Pancreas (tissue), 10 donors: ENCODE measurements at regions not wholly inside any gene's neighbourhood (a gene's known extent, or its start where the extent isn't known, plus 50 kb on each side); places are given as distances from the start of the nearest gene placed in this dataset.

Experiments
- ATAC-seq, 4 donors: fragments of 200-7000 bp; cut with Tn5 transposase; one replicate each; pipeline versions ENCODE4 v1.8.0 to v1.9.1; 2020; ENCODE audit warnings: mild to moderate bottlenecking in 4 of 4, moderate library complexity in 4 of 4
- DNase-seq, 6 donors: peaks; one replicate each; pipeline ENCODE4 v3.0.0-alpha.2; 2020
- FAIRE-seq: peaks from 2 replicates; lab custom pipeline; 2012; peaks lifted over from hg19 to GRCh38; lab: Jason Lieb, UNC
- H3K27ac ChIP-seq, 4 donors: fragments of 200-600 bp; sonication (generic); 1 replicate in 3 of 4; 2 replicates in 1 of 4; pipeline versions ENCODE4 v1.5.0 to v1.8.0; 2020
- H3K27me3 ChIP-seq, 4 donors: fragments of 200-600 bp; one replicate each; pipeline ENCODE4 v1.8.0; 2021
- H3K36me3 ChIP-seq, 3 donors: fragments of 200-600 bp; sonication (generic) in 1 of 3; one replicate each; pipeline versions ENCODE4 v1.5.0 to v1.8.0; 2020 to 2021
- H3K4me1 ChIP-seq, 3 donors: fragments of 200-600 bp; one replicate each; pipeline ENCODE4 v1.8.0; 2021
- H3K4me3 ChIP-seq, 4 donors: fragments of 200-600 bp; sonication (generic) in 2 of 4; one replicate each; pipeline versions ENCODE4 v1.5.0 to v1.8.0; 2020 to 2021
- H3K9me3 ChIP-seq, 4 donors: fragments of 200-600 bp; one replicate each; pipeline ENCODE4 v1.8.0; 2021
- WGBS, 2 donors: extraction: QIAGEN DNeasy Blood & Tissue Kit; methylation state at CpG; one replicate each; pipeline ENCODE4 v1.1.7; 2013; 5-methylcytosine and 5-hydroxymethylcytosine counted together
- intact Hi-C, 3 donors: fragments of 100-400 bp; cut with DNase I; formaldehyde crosslinking; loops; one replicate each; pipeline versions ENCODE4 v1.11.1 to v1.14.2; 2022
- TF ChIP-seq, protein P1 (sequence below), 4 donors: fragments of 200-600 bp; sonication (generic) in 3 of 4; IDR thresholded peaks; one replicate each; pipeline versions ENCODE4 v1.5.0 to v1.8.0; 2021; ENCODE audit warnings: antibody characterized with exemption in 4 of 4
- donor health status: healthy with polysubstance abuse.
- donor health status: DM: no; HTN: no; CAD: no; lungs with moderate emphysema.
- donor health status: DM: no; HTN: no; CAD: no.
- donor health status: control.
- donor health status: control.
- donor health status: Bipolar disorder and iron deficiency.
- donor health status: DM: yes; HTN: yes; CAD: no.
- donor health status: DM: no; HTN: no; CAD: no.
- donor health status: DM: no; HTN: no; CAD: no.
- donor health status: DM: yes; HTN: yes; CAD: no.

DNA sequence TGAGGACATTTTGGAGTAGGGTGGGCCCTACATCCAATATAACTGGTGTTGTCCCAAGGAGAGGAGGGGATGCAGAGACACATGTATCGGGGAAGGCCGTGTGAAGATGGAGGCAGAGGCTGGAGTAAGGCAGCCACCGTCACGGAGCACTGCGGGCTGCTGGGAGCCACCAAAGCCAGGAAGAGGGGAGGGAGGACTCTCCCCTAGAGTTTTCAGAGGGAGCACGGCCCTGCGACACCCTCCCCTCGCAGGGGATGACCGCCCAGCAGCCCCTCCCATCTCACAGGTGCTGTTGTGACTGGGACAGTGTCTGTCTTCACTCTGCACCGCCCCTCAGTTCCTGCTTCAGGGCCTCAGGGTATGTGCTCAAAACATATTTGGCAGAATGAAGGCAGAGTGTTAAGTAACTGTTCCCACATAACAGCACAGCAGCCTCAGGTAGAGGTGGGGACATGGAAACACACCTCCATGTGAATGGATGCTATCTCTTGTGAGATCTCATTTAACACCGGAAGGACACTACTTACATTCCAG, 82.2 kb downstream of the RBFOX3 start:
- Histone ChIP-seq H3K4me3 (no peak overlapping the region), H3K27ac (no peak overlapping the region), H3K36me3 (no peaks in the 10 kb centered on the region), H3K4me1 (no peaks in the 10 kb centered on the region), H3K27me3 (no peaks in the 10 kb centered on the region), H3K9me3 (no peaks in the 10 kb centered on the region)
- peak in 1 of 6 donors; percentile 20 for DNase-seq
- intact Hi-C loops = no loop called here
- no peak for ATAC-seq
- TF ChIP-seq, protein P1, sequence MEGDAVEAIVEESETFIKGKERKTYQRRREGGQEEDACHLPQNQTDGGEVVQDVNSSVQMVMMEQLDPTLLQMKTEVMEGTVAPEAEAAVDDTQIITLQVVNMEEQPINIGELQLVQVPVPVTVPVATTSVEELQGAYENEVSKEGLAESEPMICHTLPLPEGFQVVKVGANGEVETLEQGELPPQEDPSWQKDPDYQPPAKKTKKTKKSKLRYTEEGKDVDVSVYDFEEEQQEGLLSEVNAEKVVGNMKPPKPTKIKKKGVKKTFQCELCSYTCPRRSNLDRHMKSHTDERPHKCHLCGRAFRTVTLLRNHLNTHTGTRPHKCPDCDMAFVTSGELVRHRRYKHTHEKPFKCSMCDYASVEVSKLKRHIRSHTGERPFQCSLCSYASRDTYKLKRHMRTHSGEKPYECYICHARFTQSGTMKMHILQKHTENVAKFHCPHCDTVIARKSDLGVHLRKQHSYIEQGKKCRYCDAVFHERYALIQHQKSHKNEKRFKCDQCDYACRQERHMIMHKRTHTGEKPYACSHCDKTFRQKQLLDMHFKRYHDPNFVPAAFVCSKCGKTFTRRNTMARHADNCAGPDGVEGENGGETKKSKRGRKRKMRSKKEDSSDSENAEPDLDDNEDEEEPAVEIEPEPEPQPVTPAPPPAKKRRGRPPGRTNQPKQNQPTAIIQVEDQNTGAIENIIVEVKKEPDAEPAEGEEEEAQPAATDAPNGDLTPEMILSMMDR (IDR thresholded peaks at IDR 0.05) = no peak
- WGBS, 2 donors = 49 to 70% methylated on average over 9 to 11 of the region's 11 CpGs
- FAIRE-seq = no peak

DNA sequence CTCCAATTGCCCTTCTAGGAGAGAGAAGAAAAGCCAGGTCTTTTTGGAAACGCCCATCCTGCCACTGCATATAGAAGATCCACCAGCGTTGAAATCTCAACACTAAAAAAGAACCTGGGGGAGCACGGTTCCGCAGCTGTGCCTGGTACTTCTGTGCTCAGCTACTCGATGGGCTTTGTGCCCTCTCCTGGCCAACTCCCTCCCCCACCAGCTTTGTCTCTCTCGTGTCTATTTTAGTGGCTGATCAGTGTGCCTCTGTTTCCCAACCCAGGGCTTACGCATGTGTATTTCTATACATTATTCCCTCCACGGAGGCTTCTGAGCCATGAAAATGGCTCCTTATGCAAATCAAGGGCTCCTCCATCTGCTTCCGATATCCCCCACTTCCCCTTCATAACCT, 83.5 kb downstream of the RBFOX3 start:
- H3K4me1 ChIP-seq = no peaks in the 10 kb centered on the region
- intact Hi-C loops = no loop called here
- DNase-seq = peak in 1 of 6 donors; percentile 6
- no peaks in the 10 kb centered on the region for H3K36me3 ChIP-seq
- no peak for ATAC-seq
- no peak overlapping the region for H3K27ac ChIP-seq
- WGBS, 2 donors = 52 to 67% methylated on average over 9 of the region's 9 CpGs
- no peaks in the 10 kb centered on the region for H3K27me3 ChIP-seq
- TF ChIP-seq, protein P1 (IDR thresholded peaks at IDR 0.05) = no peak
- H3K9me3 ChIP-seq = no peaks in the 10 kb centered on the region
- H3K4me3 ChIP-seq = no peak overlapping the region
- FAIRE-seq = no peak

- no peaks in the 10 kb centered on the region for H3K27me3 ChIP-seq
- 61 to 66% methylated on average over 22 of the region's 22 CpGs for WGBS, 2 donors
- ATAC-seq = no peak
Measured at GRCh38 chr17:79525793-79526677, 84.8 kb downstream of the RBFOX3 start.

GRCh38 chr17:79524213-79525187, 86.4 kb downstream of the RBFOX3 start:
- H3K36me3 ChIP-seq = no peaks in the 10 kb centered on the region
- H3K9me3 ChIP-seq = no peaks in the 10 kb centered on the region
- no peak overlapping the region for H3K27ac ChIP-seq
- TF ChIP-seq, protein P1 (IDR thresholded peaks at IDR 0.05) = no peak
- intact Hi-C loops = no loop called here
- peak in 1 of 6 donors; percentile 24 for DNase-seq
- H3K27me3 ChIP-seq = peaks cover 0 to 4% (median 0%) of the 10 kb centered on the region in 4 donors
- 36 to 44% methylated on average over 19 of the region's 19 CpGs for WGBS, 2 donors
- ATAC-seq = no peak
- H3K4me1 ChIP-seq = no peaks in the 10 kb centered on the region
- H3K4me3 ChIP-seq = no peak overlapping the region
- no peak for FAIRE-seq

More at GRCh38 chr17:79525793-79526677, 84.8 kb downstream of the RBFOX3 start:
- Histone ChIP-seq H3K9me3 (no peaks in the 10 kb centered on the region), H3K27ac (no peak overlapping the region), H3K36me3 (no peaks in the 10 kb centered on the region), H3K4me1 (no peaks in the 10 kb centered on the region), H3K4me3 (no peak overlapping the region)
- DNase-seq (peak in 1 of 6 donors; percentile 20), FAIRE-seq (no peak)
- TF ChIP-seq, protein P1 (IDR thresholded peaks at IDR 0.05) = no peak
- intact Hi-C loops = no loop called here
